HL-60 (cell line): ENCODE measurements at regions not wholly inside any gene's neighbourhood (a gene's known extent, or its start where the extent isn't known, plus 50 kb on each side); places are given as distances from the start of the nearest gene placed in this dataset.

Experiments used
- DNase-seq, 2 experiments: peaks; one replicate each; pipeline ENCODE4 v3.0.0-alpha.2; 2010 to 2020; ENCODE audit warnings: low read depth in 1 of 2, low spot score in 1 of 2
- H3K27ac ChIP-seq: fragments of 250-450 bp; sonication (Bioruptor Pico); replicated peaks from 2 replicates; pipeline ENCODE4 v1.5.1; 2020; ENCODE audit warnings: mild to moderate bottlenecking, moderate library complexity
- H3K27me3 ChIP-seq: fragments of 250-450 bp; sonication (Bioruptor Pico); 2 replicates; pipeline ENCODE4 v1.5.1; 2021; ENCODE audit warnings: mild to moderate bottlenecking, moderate library complexity; ENCODE audit not compliant: insufficient read depth, poor library complexity, severe bottlenecking
- H3K4me3 ChIP-seq: replicated peaks from 2 replicates; pipeline ENCODE4 v1.5.1; 2011; ENCODE audit warnings: mild to moderate bottlenecking, control low read depth, low read length; ENCODE audit not compliant: insufficient read depth
- CTCF ChIP-seq: IDR thresholded peaks from one replicate; pipeline ENCODE4 v1.5.1; 2011; ENCODE audit warnings: low read length, control low read depth, inconsistent platforms; ENCODE audit not compliant: insufficient read depth
- GABPA ChIP-seq: IDR thresholded peaks from 2 replicates; pipeline ENCODE4 v1.6.1; 2012; ENCODE audit warnings: low read depth
- POLR2AphosphoS5 ChIP-seq: IDR thresholded peaks from 2 replicates; pipeline ENCODE4 v1.6.1; 2012; ENCODE audit warnings: low read depth
- REST ChIP-seq: IDR thresholded peaks from 2 replicates; pipeline ENCODE4 v1.6.1; 2012; ENCODE audit warnings: low read depth; ENCODE audit not compliant: insufficient replicate concordance
- SPI1 ChIP-seq: IDR thresholded peaks from 2 replicates; pipeline ENCODE4 v1.6.1; 2012; ENCODE audit warnings: low read depth, mild to moderate bottlenecking, borderline replicate concordance

- Histone ChIP-seq H3K27ac (no peak overlapping the region), H3K27me3 (no peaks in the 10 kb centered on the region), H3K4me3 (no peak overlapping the region)
- TF ChIP-seq POLR2AphosphoS5, result no peak
- no peak for TF ChIP-seq CTCF
- no peak for TF ChIP-seq GABPA
- no peak for TF ChIP-seq SPI1
- TF ChIP-seq REST, result no peak
- no peak for DNase-seq
Measured at GRCh38 chrX:39327255-39327654, 526.0 kb downstream of the MID1IP1 start.

GRCh38 chrX:39327705-39328104 lies 526.4 kb downstream of the MID1IP1 start:
- DNase-seq, result no peak
- no peak overlapping the region for H3K4me3 ChIP-seq
- TF ChIP-seq SPI1, result no peak
- TF ChIP-seq REST, result no peak
- TF ChIP-seq POLR2AphosphoS5, result no peak
- TF ChIP-seq CTCF, result no peak
- TF ChIP-seq GABPA, result no peak
- no peaks in the 10 kb centered on the region for H3K27me3 ChIP-seq
- H3K27ac ChIP-seq, result no peak overlapping the region

GRCh38 chrX:39328661-39329060 lies 527.4 kb downstream of the MID1IP1 start:
- DNase-seq, result no peak
- Histone ChIP-seq H3K4me3 (no peak overlapping the region), H3K27ac (no peak overlapping the region), H3K27me3 (no peaks in the 10 kb centered on the region)
- TF ChIP-seq GABPA (no peak), REST (no peak), CTCF (no peak), POLR2AphosphoS5 (no peak), SPI1 (no peak)
